IMR-90 (cell line): ENCODE measurements at regions not wholly inside any gene's neighbourhood (a gene's known extent, or its start where the extent isn't known, plus 50 kb on each side); places are given as distances from the start of the nearest gene placed in this dataset.
"Not testable (repeated sequence)": the region's sequence is repeated elsewhere in the genome, so short reads cannot be mapped to it uniquely, and the experiment has no call there.

Source experiments
- ATAC-seq: fragments of 200-7000 bp; cut with Tn5 transposase; 2 replicates; pipeline ENCODE4 v1.9.1; 2020; ENCODE audit warnings: low read depth, mild to moderate bottlenecking, moderate library complexity
- BruUV-seq: library from RNA; stranded (reverse); fragments of 400-500 nt; replicated peaks from 2 replicates; lab custom pipeline; 2021; lab: Mats Ljungman, UMichigan
- CTCF ChIA-PET: fragments of 300-600 bp; formaldehyde crosslinking; extraction: SDS; loops from one replicate; lab custom pipeline; 2021; ENCODE audit warnings: antibody characterized with exemption; lab: Yijun Ruan, JAX
- POLR2A ChIA-PET: fragments of 300-600 bp; sonication (Branson Sonifier 250); formaldehyde crosslinking; loops from one replicate; lab custom pipeline; 2022; ENCODE audit warnings: antibody characterized with exemption; ENCODE audit not compliant: unreplicated experiment; lab: Charles Lee
- DNase-seq: peaks from one replicate; pipeline ENCODE4 v3.0.0; 2013
- H2AFZ ChIP-seq: replicated peaks from 2 replicates; pipeline ENCODE3; 2013; ENCODE audit warnings: low read length, mild to moderate bottlenecking; ENCODE audit not compliant: poor library complexity
- H2AK5ac ChIP-seq: 2 replicates; pipeline ENCODE4 v1.6.1; 2013; ENCODE audit warnings: low read depth, low read length, inconsistent platforms
- H2AK9ac ChIP-seq: replicated peaks from 2 replicates; pipeline ENCODE3; 2013; ENCODE audit warnings: mild to moderate bottlenecking, low read depth, low read length, moderate library complexity; ENCODE audit not compliant: poor library complexity
- H2BK120ac ChIP-seq: 2 replicates; pipeline ENCODE4 v1.6.1; 2013; ENCODE audit warnings: low read depth, low read length, inconsistent platforms
- H2BK15ac ChIP-seq: 3 replicates; pipeline ENCODE4 v1.6.1; 2013; ENCODE audit warnings: low read depth, low read length, inconsistent platforms
- H2BK20ac ChIP-seq: 2 replicates; pipeline ENCODE4 v1.6.1; 2013; ENCODE audit warnings: low read depth, mild to moderate bottlenecking, inconsistent platforms, low read length, moderate library complexity
- H2BK5ac ChIP-seq: 2 replicates; pipeline ENCODE4 v1.6.1; 2013; ENCODE audit warnings: mild to moderate bottlenecking, low read depth, low read length, inconsistent platforms; ENCODE audit not compliant: poor library complexity, severe bottlenecking
- H3K14ac ChIP-seq: replicated peaks from 2 replicates; pipeline ENCODE4 v1.6.1; 2013; ENCODE audit warnings: low read depth, low read length, inconsistent platforms
- H3K18ac ChIP-seq: 2 replicates; pipeline ENCODE4 v1.6.1; 2013; ENCODE audit warnings: low read depth, low read length, control low read depth
- H3K23ac ChIP-seq: 2 replicates; pipeline ENCODE4 v1.6.1; 2013; ENCODE audit warnings: low read depth, low read length, inconsistent platforms
- H3K27ac ChIP-seq: 2 replicates; pipeline ENCODE4 v1.5.1; 2013; ENCODE audit warnings: mild to moderate bottlenecking, control low read depth, low read length; ENCODE audit not compliant: insufficient read depth
- H3K27me3 ChIP-seq: 2 replicates; pipeline ENCODE4 v1.6.1; 2013; ENCODE audit warnings: low read length; ENCODE audit not compliant: control insufficient read depth, insufficient read depth
- H3K36me3 ChIP-seq: 2 replicates; pipeline ENCODE4 v1.6.1; 2013; ENCODE audit warnings: low read length, mixed read lengths; ENCODE audit not compliant: control insufficient read depth, insufficient read depth
- H3K4ac ChIP-seq: 2 replicates; pipeline ENCODE4 v1.6.1; 2013; ENCODE audit warnings: low read depth, low read length, inconsistent platforms
- H3K4me1 ChIP-seq: 2 replicates; pipeline ENCODE4 v1.6.1; 2013; ENCODE audit warnings: low read length, mixed read lengths; ENCODE audit not compliant: control insufficient read depth, insufficient read depth
- H3K4me2 ChIP-seq: 2 replicates; pipeline ENCODE4 v1.6.1; 2013; ENCODE audit warnings: low read depth, mild to moderate bottlenecking, control low read depth, low read length, moderate library complexity
- H3K4me3 ChIP-seq: 2 replicates; pipeline ENCODE4 v1.5.1; 2013; ENCODE audit warnings: low read depth, mild to moderate bottlenecking, control low read depth, low read length, moderate library complexity; ENCODE audit not compliant: insufficient read depth
- H3K56ac ChIP-seq: 2 replicates; pipeline ENCODE4 v1.6.1; 2013; ENCODE audit warnings: low read length, inconsistent platforms; ENCODE audit not compliant: insufficient read depth; ENCODE audit errors: extremely low read depth
- H3K79me1 ChIP-seq, 2 experiments: 2 replicates each; pipeline ENCODE4 v1.6.1; 2013; ENCODE audit warnings: low read length in 2 of 2, inconsistent platforms in 1 of 2, low read depth in 1 of 2
- H3K9ac ChIP-seq: 2 replicates; pipeline ENCODE4 v1.6.1; 2013; ENCODE audit warnings: low read depth, low read length, control low read depth
- H3K9me1 ChIP-seq: 2 replicates; pipeline ENCODE4 v1.6.1; 2013; ENCODE audit warnings: low read length, inconsistent platforms; ENCODE audit not compliant: insufficient read depth
- H3K9me3 ChIP-seq: 2 replicates; pipeline ENCODE4 v1.6.1; 2013; ENCODE audit warnings: low read length; ENCODE audit not compliant: control insufficient read depth, insufficient read depth
- H4K20me1 ChIP-seq: 2 replicates; pipeline ENCODE4 v1.6.1; 2013; ENCODE audit warnings: low read length, inconsistent platforms; ENCODE audit not compliant: insufficient read depth
- H4K5ac ChIP-seq: 2 replicates; pipeline ENCODE4 v1.6.1; 2013; ENCODE audit warnings: mild to moderate bottlenecking, low read depth, low read length, control low read depth
- H4K8ac ChIP-seq, 2 experiments: 2 replicates each; pipeline ENCODE4 v1.6.1; 2013; ENCODE audit warnings: low read depth in 2 of 2, low read length in 2 of 2, control low read depth in 1 of 2, inconsistent platforms in 1 of 2
- H4K91ac ChIP-seq: 2 replicates; pipeline ENCODE4 v1.6.1; 2013; ENCODE audit warnings: low read depth, low read length, inconsistent platforms; ENCODE audit not compliant: insufficient read depth
- dilution Hi-C: fragments of 300-500 bp; cut with HindIII; formaldehyde crosslinking; loops from one replicate; pipeline ENCODE4 v1.14.3; 2018; ENCODE audit warnings: low sequenced_read_pairs; ENCODE audit not compliant: unreplicated experiment
- in situ Hi-C: fragments of 300-500 bp; cut with MboI; formaldehyde crosslinking; loops from 3 replicates; pipeline ENCODE4 v1.14.3; 2019; ENCODE audit warnings: low sequenced_read_pairs, inconsistent platforms, mixed read lengths
- intact Hi-C: fragments of 100-400 bp; cut with micrococcal nuclease; formaldehyde crosslinking; loops from 2 replicates; pipeline ENCODE4 v1.10.0; 2022

- in situ Hi-C loops, H4K20me1 ChIP-seq, H3K56ac ChIP-seq, H2AFZ ChIP-seq, H2BK5ac ChIP-seq, H3K18ac ChIP-seq, H3K27me3 ChIP-seq, ATAC-seq, H3K79me1 ChIP-seq, H2BK20ac ChIP-seq, H3K36me3 ChIP-seq, H3K27ac ChIP-seq, dilution Hi-C loops, H3K23ac ChIP-seq, H3K9ac ChIP-seq, H2BK120ac ChIP-seq, H2AK9ac ChIP-seq, H3K14ac ChIP-seq, BruUV-seq, POLR2A ChIA-PET, intact Hi-C loops, H3K4me1 ChIP-seq, H4K5ac ChIP-seq, H3K9me3 ChIP-seq, H3K4me2 ChIP-seq, H2BK15ac ChIP-seq, H3K9me1 ChIP-seq, H4K91ac ChIP-seq, H3K4me3 ChIP-seq, H3K4ac ChIP-seq, H4K8ac ChIP-seq, H2AK5ac ChIP-seq, CTCF ChIA-PET, DNase-seq: not testable (repeated sequence)
These were observed 62.8 kb downstream of the SCP2D1 start for GRCh38 chr20:18876394-18876793.
